22Rv1 (cell line): ENCODE measurements at regions not wholly inside any gene's neighbourhood (a gene's known extent, or its start where the extent isn't known, plus 50 kb on each side); places are given as distances from the start of the nearest gene placed in this dataset.

Experiments used
- ZFX ChIP-seq: fragments of 450-650 bp; IDR thresholded peaks from 2 replicates; pipeline ENCODE4 v1.6.1; 2017; ENCODE audit warnings: antibody characterized with exemption, borderline replicate concordance
- TF ChIP-seq, protein P1 (sequence below): fragments of 450-650 bp; IDR thresholded peaks from 2 replicates; pipeline ENCODE4 v1.5.1; 2017; ENCODE audit warnings: mild to moderate bottlenecking

DNA sequence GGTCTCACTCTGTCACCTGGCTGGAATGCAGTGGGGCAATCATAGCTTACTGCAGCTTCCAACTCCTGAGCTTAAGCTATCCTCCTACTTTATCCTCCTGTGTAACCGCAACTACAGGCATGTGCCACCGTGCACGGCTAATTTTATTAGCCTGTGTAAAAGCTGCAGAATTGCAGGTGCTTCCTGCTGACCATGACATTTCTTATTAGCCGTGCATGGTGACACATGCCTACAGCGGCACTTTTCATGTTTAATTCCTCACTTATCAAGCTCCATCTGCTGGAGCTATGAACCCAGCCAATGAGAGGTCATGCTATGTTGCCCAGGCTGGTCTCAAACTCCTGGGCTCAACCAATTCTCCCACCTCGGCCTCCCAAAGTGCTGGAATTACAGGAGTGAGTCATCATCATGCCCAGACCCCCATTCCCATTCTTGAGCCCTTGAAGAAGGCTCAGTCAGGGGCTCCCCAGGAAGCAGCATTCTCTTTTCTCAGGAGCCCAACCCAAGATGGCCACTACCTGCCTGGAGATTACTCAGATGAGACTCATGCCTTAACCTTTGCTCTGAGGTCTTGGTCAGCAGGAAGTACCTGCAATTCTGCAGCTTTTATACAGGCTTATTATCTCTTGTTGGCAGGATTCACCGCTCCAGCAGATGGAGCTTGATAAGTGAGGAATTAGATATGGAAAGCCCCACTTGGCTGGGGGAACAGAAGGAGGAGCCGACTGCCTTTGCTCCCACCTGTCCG lies 503.2 kb downstream of the MED13L start:
- TF ChIP-seq, protein P1, sequence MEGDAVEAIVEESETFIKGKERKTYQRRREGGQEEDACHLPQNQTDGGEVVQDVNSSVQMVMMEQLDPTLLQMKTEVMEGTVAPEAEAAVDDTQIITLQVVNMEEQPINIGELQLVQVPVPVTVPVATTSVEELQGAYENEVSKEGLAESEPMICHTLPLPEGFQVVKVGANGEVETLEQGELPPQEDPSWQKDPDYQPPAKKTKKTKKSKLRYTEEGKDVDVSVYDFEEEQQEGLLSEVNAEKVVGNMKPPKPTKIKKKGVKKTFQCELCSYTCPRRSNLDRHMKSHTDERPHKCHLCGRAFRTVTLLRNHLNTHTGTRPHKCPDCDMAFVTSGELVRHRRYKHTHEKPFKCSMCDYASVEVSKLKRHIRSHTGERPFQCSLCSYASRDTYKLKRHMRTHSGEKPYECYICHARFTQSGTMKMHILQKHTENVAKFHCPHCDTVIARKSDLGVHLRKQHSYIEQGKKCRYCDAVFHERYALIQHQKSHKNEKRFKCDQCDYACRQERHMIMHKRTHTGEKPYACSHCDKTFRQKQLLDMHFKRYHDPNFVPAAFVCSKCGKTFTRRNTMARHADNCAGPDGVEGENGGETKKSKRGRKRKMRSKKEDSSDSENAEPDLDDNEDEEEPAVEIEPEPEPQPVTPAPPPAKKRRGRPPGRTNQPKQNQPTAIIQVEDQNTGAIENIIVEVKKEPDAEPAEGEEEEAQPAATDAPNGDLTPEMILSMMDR, result no peak
- no peak for TF ChIP-seq ZFX
